Erythroblast (primary cell): ENCODE measurements at regions not wholly inside any gene's neighbourhood (a gene's known extent, or its start where the extent isn't known, plus 50 kb on each side); places are given as distances from the start of the nearest gene placed in this dataset.

Experiments
- DNase-seq, 2 experiments: peaks; one replicate each; lab custom pipeline; 2025; lab: John Stamatoyannopoulos, UW
- GATA1 ChIP-seq: IDR thresholded peaks from 2 replicates; pipeline ENCODE4 v1.6.1; 2011; ENCODE audit warnings: low read depth, mild to moderate bottlenecking, control low read depth, low read length, moderate library complexity
- POLR2A ChIP-seq: IDR thresholded peaks from 2 replicates; pipeline ENCODE4 v1.6.1; 2011; ENCODE audit warnings: mild to moderate bottlenecking, low read length

- no peak for TF ChIP-seq POLR2A
- TF ChIP-seq GATA1: no peak
- no peak for DNase-seq
Observed at GRCh38 chr18:73283032-73283431, 415.2 kb upstream of the NETO1 start.

GRCh38 chr18:73279498-73279897 is 411.7 kb upstream of the NETO1 start:
- TF ChIP-seq GATA1 (no peak), POLR2A (no peak)
- no peak for DNase-seq

GRCh38 chr18:73274812-73275621 is 407.2 kb upstream of the NETO1 start:
- TF ChIP-seq GATA1: no peak
- no peak for TF ChIP-seq POLR2A
- DNase-seq: no peak

GRCh38 chr18:73270920-73271634 is 403.3 kb upstream of the NETO1 start:
- no peak for TF ChIP-seq GATA1
- no peak for TF ChIP-seq POLR2A
- DNase-seq: no peak

- DNase-seq: no peak
- TF ChIP-seq POLR2A (no peak), GATA1 (no peak)
Observed at GRCh38 chr18:73264562-73264921, 396.8 kb upstream of the NETO1 start.

- no peak for TF ChIP-seq POLR2A
- no peak for TF ChIP-seq GATA1
- DNase-seq: no peak
Observed at GRCh38 chr18:73261923-73262322, 394.1 kb upstream of the NETO1 start.

- no peak for DNase-seq
- TF ChIP-seq POLR2A (no peak), GATA1 (no peak)
Observed at GRCh38 chr18:73261243-73261642, 393.5 kb upstream of the NETO1 start.

GRCh38 chr18:73258375-73259087 is 390.7 kb upstream of the NETO1 start:
- TF ChIP-seq POLR2A (no peak), GATA1 (no peak)
- no peak for DNase-seq

GRCh38 chr18:73254564-73254963 is 386.8 kb upstream of the NETO1 start:
- DNase-seq: no peak
- no peak for TF ChIP-seq GATA1
- TF ChIP-seq POLR2A: no peak

- no peak for TF ChIP-seq POLR2A
- TF ChIP-seq GATA1: no peak
- DNase-seq: no peak
Observed at GRCh38 chr18:73249030-73249429, 381.2 kb upstream of the NETO1 start.

- TF ChIP-seq POLR2A (no peak), GATA1 (no peak)
- DNase-seq: no peak
Observed at GRCh38 chr18:73246763-73247162, 379.0 kb upstream of the NETO1 start.

- no peak for TF ChIP-seq POLR2A
- TF ChIP-seq GATA1: no peak
Observed at GRCh38 chr18:73245345-73245744, 377.6 kb upstream of the NETO1 start.

GRCh38 chr18:73244401-73244800 is 376.6 kb upstream of the NETO1 start:
- DNase-seq: no peak
- TF ChIP-seq POLR2A (no peak), GATA1 (no peak)

More at GRCh38 chr18:73245345-73245744, 377.6 kb upstream of the NETO1 start:
- DNase-seq: no peak

GRCh38 chr18:73240899-73241298 is 373.1 kb upstream of the NETO1 start:
- DNase-seq: no peak
- TF ChIP-seq GATA1 (no peak), POLR2A (no peak)

GRCh38 chr18:73235921-73236320 is 368.1 kb upstream of the NETO1 start:
- TF ChIP-seq POLR2A (no peak), GATA1 (no peak)
- DNase-seq: no peak

GRCh38 chr18:73235491-73235890 is 367.7 kb upstream of the NETO1 start:
- no peak for DNase-seq
- no peak for TF ChIP-seq POLR2A
- TF ChIP-seq GATA1: no peak
